ENCODE measurements at regions not wholly inside any gene's neighbourhood (a gene's known extent, or its start where the extent isn't known, plus 50 kb on each side); places are given as distances from the start of the nearest gene placed in this dataset.

- TF ChIP-seq, protein P1, sequence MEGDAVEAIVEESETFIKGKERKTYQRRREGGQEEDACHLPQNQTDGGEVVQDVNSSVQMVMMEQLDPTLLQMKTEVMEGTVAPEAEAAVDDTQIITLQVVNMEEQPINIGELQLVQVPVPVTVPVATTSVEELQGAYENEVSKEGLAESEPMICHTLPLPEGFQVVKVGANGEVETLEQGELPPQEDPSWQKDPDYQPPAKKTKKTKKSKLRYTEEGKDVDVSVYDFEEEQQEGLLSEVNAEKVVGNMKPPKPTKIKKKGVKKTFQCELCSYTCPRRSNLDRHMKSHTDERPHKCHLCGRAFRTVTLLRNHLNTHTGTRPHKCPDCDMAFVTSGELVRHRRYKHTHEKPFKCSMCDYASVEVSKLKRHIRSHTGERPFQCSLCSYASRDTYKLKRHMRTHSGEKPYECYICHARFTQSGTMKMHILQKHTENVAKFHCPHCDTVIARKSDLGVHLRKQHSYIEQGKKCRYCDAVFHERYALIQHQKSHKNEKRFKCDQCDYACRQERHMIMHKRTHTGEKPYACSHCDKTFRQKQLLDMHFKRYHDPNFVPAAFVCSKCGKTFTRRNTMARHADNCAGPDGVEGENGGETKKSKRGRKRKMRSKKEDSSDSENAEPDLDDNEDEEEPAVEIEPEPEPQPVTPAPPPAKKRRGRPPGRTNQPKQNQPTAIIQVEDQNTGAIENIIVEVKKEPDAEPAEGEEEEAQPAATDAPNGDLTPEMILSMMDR (conservative IDR thresholded peaks at IDR 0.05 in 1 of 2, IDR thresholded peaks at IDR 0.05 in 1 of 2; ENCODE audit: extremely low read depth in 1 of 2, insufficient read depth in 1 of 2, low read depth in 1 of 2, low read length in 2 of 2), result no peak
- no peak for TF ChIP-seq EZH2 (IDR thresholded peaks at IDR 0.05; ENCODE audit: borderline replicate concordance, low read length)
Observed at GRCh38 chr7:28349637-28350036, 62.7 kb upstream of the CREB5 start.

All from mammary epithelial cell (primary cell).